K562 (cell line): ENCODE measurements at regions not wholly inside any gene's neighbourhood (a gene's known extent, or its start where the extent isn't known, plus 50 kb on each side); places are given as distances from the start of the nearest gene placed in this dataset.

Experiments used
- ATAC-seq: fragments of 200-7000 bp; cut with Tn5 transposase; 3 replicates; pipeline ENCODE4 v1.9.1; 2020; ENCODE audit warnings: moderate library complexity
- BruUV-seq: library from RNA; stranded (reverse); fragments of 400-500 nt; replicated peaks from 2 replicates; lab custom pipeline; 2021; lab: Mats Ljungman, UMichigan
- CTCF ChIA-PET: fragments of 300-600 bp; formaldehyde crosslinking; extraction: SDS; loops from one replicate; lab custom pipeline; 2021; ENCODE audit warnings: low intra/inter-chr PET ratio; lab: Yijun Ruan, JAX
- POLR2A ChIA-PET: fragments of 300-600, 350-650 bp; sonication (Branson Sonifier 250); formaldehyde crosslinking; extraction: SDS; loops from one replicate; lab custom pipeline; 2021; ENCODE audit warnings: antibody characterized with exemption, inconsistent platforms; lab: Yijun Ruan, JAX
- DNase-seq, 4 experiments: peaks; one replicate each; pipeline versions ENCODE4 v3.0.0 to v3.0.0-alpha.2; 2011 to 2018; ENCODE audit warnings: low spot score in 3 of 4, mixed read lengths in 3 of 4; ENCODE audit errors: extremely low read depth in 1 of 4
- FAIRE-seq: peaks from 2 replicates; lab custom pipeline; 2011; peaks lifted over from hg19 to GRCh38; lab: Jason Lieb, UNC
- H2AFZ ChIP-seq: 2 replicates; pipeline ENCODE4 v1.6.0; 2011; ENCODE audit warnings: low read depth, low read length, control low read depth, inconsistent platforms
- H3K27ac ChIP-seq: fragments of 200-600 bp; 3 replicates; pipeline ENCODE4 v1.8.0; 2011; ENCODE audit warnings: low read depth, mild to moderate bottlenecking, control low read depth, inconsistent platforms, low read length, moderate library complexity, mixed read lengths; ENCODE audit errors: extremely low read depth
- H3K27me3 ChIP-seq, 2 experiments: fragments of 300-600 bp in 1 of 2; 2 replicates in 1 of 2; 3 replicates in 1 of 2; pipeline versions ENCODE4 v1.6.0 to v1.8.0; 2011; ENCODE audit warnings: inconsistent platforms in 2 of 2, low read length in 2 of 2, mild to moderate bottlenecking in 1 of 2, mixed read lengths in 1 of 2, moderate library complexity in 1 of 2; ENCODE audit not compliant: control insufficient read depth in 2 of 2, insufficient read depth in 2 of 2
- H3K36me3 ChIP-seq: fragments of 300-600 bp; 3 replicates; pipeline ENCODE4 v1.8.0; 2011; ENCODE audit warnings: mild to moderate bottlenecking, low read length, inconsistent platforms; ENCODE audit not compliant: control insufficient read depth, insufficient read depth
- H3K4me1 ChIP-seq, 2 experiments: fragments of 200-600 bp in 1 of 2; replicated peaks in 1 of 2; 2 replicates in 1 of 2; 3 replicates in 1 of 2; pipeline versions ENCODE4 v1.5.1 to v1.8.0; 2011; ENCODE audit warnings: inconsistent platforms in 2 of 2, low read length in 2 of 2, mild to moderate bottlenecking in 1 of 2, mixed read lengths in 1 of 2, moderate library complexity in 1 of 2; ENCODE audit not compliant: control insufficient read depth in 2 of 2, insufficient read depth in 2 of 2
- H3K4me2 ChIP-seq: 2 replicates; pipeline ENCODE4 v1.6.1; 2011; ENCODE audit warnings: low read length, control low read depth, inconsistent platforms, mixed read lengths; ENCODE audit not compliant: insufficient read depth
- H3K4me3 ChIP-seq: fragments of 200-600 bp; sonication (generic), shearing (Covaris generic); 2 replicates; pipeline ENCODE4 v1.5.1; 2016; ENCODE audit warnings: control low read depth, inconsistent platforms
- H3K79me2 ChIP-seq: fragments of 200-600 bp; 3 replicates; pipeline ENCODE4 v1.8.0; 2011; ENCODE audit warnings: low read length, inconsistent platforms; ENCODE audit not compliant: control insufficient read depth, insufficient read depth
- H3K9ac ChIP-seq, 2 experiments: 2 replicates each; pipeline versions ENCODE4 v1.6.0 to v1.6.1; 2011; ENCODE audit warnings: low read depth in 2 of 2, low read length in 2 of 2, control low read depth in 1 of 2, inconsistent platforms in 1 of 2, mild to moderate bottlenecking in 1 of 2, mixed read lengths in 1 of 2; ENCODE audit not compliant: insufficient read depth in 1 of 2
- H3K9me1 ChIP-seq: one replicate; pipeline ENCODE4 v1.6.0; 2011; ENCODE audit warnings: inconsistent platforms, mild to moderate bottlenecking, low read length, moderate library complexity; ENCODE audit not compliant: control insufficient read depth, insufficient read depth
- H3K9me3 ChIP-seq: replicated peaks from 2 replicates; pipeline ENCODE4 v1.5.1; 2011; ENCODE audit warnings: low read depth, low read length, inconsistent platforms; ENCODE audit not compliant: control insufficient read depth, insufficient read depth
- H4K20me1 ChIP-seq: replicated peaks from 2 replicates; pipeline ENCODE4 v1.6.1; 2011; ENCODE audit warnings: low read length, inconsistent platforms, mixed read lengths; ENCODE audit not compliant: control insufficient read depth, insufficient read depth
- ARID1B ChIP-seq: fragments of 450-650 bp; IDR thresholded peaks from 2 replicates; pipeline ENCODE4 v1.6.1; 2016; ENCODE audit warnings: antibody characterized with exemption, mild to moderate bottlenecking, inconsistent platforms
- MBD2 ChIP-seq: sonication (generic); IDR thresholded peaks from 2 replicates; pipeline ENCODE4 v1.6.1; 2016; ENCODE audit warnings: low read depth, borderline replicate concordance
- PTBP1 ChIP-seq: fragments of 200-400 bp; formaldehyde crosslinking; IDR thresholded peaks from 2 replicates; pipeline ENCODE4 v1.6.1; 2017; ENCODE audit warnings: low read depth, low read length
- RBM17 ChIP-seq: fragments of 200-400 bp; formaldehyde crosslinking; IDR thresholded peaks from 2 replicates; pipeline ENCODE4 v1.6.1; 2017; ENCODE audit warnings: low read depth, mild to moderate bottlenecking, low read length, borderline replicate concordance
- THRAP3 ChIP-seq: fragments of 450-650 bp; IDR thresholded peaks from 2 replicates; pipeline ENCODE4 v1.6.1; 2016; ENCODE audit warnings: mild to moderate bottlenecking, inconsistent platforms, borderline replicate concordance
- ZNF175 ChIP-seq: fragments of 200-800 bp; sonication (Bioruptor generic); IDR thresholded peaks from 2 replicates; pipeline ENCODE4 v1.6.1; 2016; ENCODE audit warnings: low read depth, mild to moderate bottlenecking, missing genetic modification characterization, missing compliant biosample characterization
- WGBS: fragments of 100-300 bp; shearing (Covaris generic); methylation state at CpG from one replicate; pipeline ENCODE4 v1.1.6; 2016; ENCODE audit warnings: low coverage, mixed read lengths; ENCODE audit not compliant: insufficient coverage; ENCODE audit errors: missing lambda C conversion rate; 5-methylcytosine and 5-hydroxymethylcytosine counted together
- in situ Hi-C: fragments of 300-500 bp; cut with MboI; formaldehyde crosslinking; loops from 4 replicates; pipeline ENCODE4 v1.15.0; 2018; ENCODE audit warnings: inconsistent platforms, mixed read lengths
- intact Hi-C: fragments of 100-400 bp; cut with micrococcal nuclease; formaldehyde crosslinking; loops from 2 replicates; pipeline ENCODE4 v1.14.2; 2022
- TF ChIP-seq, protein P1 (sequence below): sonication (generic); formaldehyde crosslinking; IDR thresholded peaks from 2 replicates; pipeline ENCODE4 v1.8.0; 2022; ENCODE audit warnings: missing genetic modification reagents, mild to moderate bottlenecking, borderline replicate concordance
- TF ChIP-seq, protein P2 (sequence below): sonication (generic); formaldehyde crosslinking; IDR thresholded peaks from 2 replicates; pipeline ENCODE4 v1.8.0; 2023; ENCODE audit warnings: mild to moderate bottlenecking, missing genetic modification reagents
- TF ChIP-seq, protein P3 (sequence below), 2 experiments: fragments of 250-450 bp in 1 of 2; fragments of 450-650 bp in 1 of 2; sonication (Bioruptor Pico) in 1 of 2; IDR thresholded peaks; 2 replicates each; pipeline versions ENCODE4 v1.6.1 to v1.8.0; 2016 to 2021; ENCODE audit warnings: mild to moderate bottlenecking in 2 of 2, moderate library complexity in 2 of 2, missing compliant biosample characterization in 1 of 2, missing genetic modification characterization in 1 of 2
- TF ChIP-seq, protein P4 (sequence below): sonication (generic); formaldehyde crosslinking; IDR thresholded peaks from 2 replicates; pipeline ENCODE4 v1.8.1; 2022; ENCODE audit warnings: missing genetic modification reagents

DNA sequence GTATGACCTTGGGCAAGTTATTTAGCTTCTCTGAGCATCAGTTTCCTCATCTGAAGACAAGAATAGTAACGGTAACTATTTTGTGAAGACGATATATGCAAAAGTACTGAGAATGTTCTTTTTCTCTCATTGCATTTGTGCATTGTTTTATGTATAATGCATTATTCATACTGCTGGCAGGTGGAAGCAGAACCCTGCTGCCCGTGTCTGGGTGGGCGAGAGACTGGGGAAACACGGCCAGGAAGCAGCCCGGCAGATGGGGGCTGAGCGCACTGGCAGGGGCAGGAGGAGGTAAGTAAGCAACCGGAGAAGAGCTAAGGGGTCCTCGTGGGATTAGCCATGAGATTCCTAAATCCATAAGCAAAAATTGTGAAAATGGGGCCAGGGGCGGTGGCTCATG, 115.8 kb upstream of the MED13L start:
- BruUV-seq = no TSS peak
- H3K79me2 ChIP-seq = no peaks in the 10 kb centered on the region
- in situ Hi-C loops (no loop called here), intact Hi-C loops (no loop called here)
- no peaks in the 10 kb centered on the region; a peak in 2 of 5 replicates for H3K4me1 ChIP-seq
- H3K9me1 ChIP-seq = no peaks in the 10 kb centered on the region
- H3K4me3 ChIP-seq = no peak overlapping the region
- 56% methylated on average over 10 of the region's 10 CpGs for WGBS
- CTCF ChIA-PET = no interaction called here
- H3K9ac ChIP-seq = no peak overlapping the region
- no peaks in the 10 kb centered on the region for H3K36me3 ChIP-seq
- H3K9me3 ChIP-seq = peaks cover 3% of the 10 kb centered on the region; the same call in 1 of the 2 replicates
- TF ChIP-seq, protein P1, sequence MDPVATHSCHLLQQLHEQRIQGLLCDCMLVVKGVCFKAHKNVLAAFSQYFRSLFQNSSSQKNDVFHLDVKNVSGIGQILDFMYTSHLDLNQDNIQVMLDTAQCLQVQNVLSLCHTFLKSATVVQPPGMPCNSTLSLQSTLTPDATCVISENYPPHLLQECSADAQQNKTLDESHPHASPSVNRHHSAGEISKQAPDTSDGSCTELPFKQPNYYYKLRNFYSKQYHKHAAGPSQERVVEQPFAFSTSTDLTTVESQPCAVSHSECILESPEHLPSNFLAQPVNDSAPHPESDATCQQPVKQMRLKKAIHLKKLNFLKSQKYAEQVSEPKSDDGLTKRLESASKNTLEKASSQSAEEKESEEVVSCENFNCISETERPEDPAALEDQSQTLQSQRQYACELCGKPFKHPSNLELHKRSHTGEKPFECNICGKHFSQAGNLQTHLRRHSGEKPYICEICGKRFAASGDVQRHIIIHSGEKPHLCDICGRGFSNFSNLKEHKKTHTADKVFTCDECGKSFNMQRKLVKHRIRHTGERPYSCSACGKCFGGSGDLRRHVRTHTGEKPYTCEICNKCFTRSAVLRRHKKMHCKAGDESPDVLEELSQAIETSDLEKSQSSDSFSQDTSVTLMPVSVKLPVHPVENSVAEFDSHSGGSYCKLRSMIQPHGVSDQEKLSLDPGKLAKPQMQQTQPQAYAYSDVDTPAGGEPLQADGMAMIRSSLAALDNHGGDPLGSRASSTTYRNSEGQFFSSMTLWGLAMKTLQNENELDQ (CRISPR knock-in tag) = no peak
- TF ChIP-seq, protein P2, sequence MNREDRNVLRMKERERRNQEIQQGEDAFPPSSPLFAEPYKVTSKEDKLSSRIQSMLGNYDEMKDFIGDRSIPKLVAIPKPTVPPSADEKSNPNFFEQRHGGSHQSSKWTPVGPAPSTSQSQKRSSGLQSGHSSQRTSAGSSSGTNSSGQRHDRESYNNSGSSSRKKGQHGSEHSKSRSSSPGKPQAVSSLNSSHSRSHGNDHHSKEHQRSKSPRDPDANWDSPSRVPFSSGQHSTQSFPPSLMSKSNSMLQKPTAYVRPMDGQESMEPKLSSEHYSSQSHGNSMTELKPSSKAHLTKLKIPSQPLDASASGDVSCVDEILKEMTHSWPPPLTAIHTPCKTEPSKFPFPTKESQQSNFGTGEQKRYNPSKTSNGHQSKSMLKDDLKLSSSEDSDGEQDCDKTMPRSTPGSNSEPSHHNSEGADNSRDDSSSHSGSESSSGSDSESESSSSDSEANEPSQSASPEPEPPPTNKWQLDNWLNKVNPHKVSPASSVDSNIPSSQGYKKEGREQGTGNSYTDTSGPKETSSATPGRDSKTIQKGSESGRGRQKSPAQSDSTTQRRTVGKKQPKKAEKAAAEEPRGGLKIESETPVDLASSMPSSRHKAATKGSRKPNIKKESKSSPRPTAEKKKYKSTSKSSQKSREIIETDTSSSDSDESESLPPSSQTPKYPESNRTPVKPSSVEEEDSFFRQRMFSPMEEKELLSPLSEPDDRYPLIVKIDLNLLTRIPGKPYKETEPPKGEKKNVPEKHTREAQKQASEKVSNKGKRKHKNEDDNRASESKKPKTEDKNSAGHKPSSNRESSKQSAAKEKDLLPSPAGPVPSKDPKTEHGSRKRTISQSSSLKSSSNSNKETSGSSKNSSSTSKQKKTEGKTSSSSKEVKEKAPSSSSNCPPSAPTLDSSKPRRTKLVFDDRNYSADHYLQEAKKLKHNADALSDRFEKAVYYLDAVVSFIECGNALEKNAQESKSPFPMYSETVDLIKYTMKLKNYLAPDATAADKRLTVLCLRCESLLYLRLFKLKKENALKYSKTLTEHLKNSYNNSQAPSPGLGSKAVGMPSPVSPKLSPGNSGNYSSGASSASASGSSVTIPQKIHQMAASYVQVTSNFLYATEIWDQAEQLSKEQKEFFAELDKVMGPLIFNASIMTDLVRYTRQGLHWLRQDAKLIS (CRISPR knock-in tag) = no peak
- no peak for TF ChIP-seq THRAP3
- no peak for TF ChIP-seq PTBP1
- no peak for TF ChIP-seq RBM17
- no peak for TF ChIP-seq ZNF175
- TF ChIP-seq ARID1B = no peak
- no peak for TF ChIP-seq MBD2
- TF ChIP-seq, protein P3, sequence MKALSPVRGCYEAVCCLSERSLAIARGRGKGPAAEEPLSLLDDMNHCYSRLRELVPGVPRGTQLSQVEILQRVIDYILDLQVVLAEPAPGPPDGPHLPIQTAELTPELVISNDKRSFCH (CRISPR knock-in tag; IDR thresholded peaks at IDR 0.05) = no peak
- TF ChIP-seq, protein P3 (tag; IDR thresholded peaks at IDR 0.05) = no peak
- TF ChIP-seq, protein P4, sequence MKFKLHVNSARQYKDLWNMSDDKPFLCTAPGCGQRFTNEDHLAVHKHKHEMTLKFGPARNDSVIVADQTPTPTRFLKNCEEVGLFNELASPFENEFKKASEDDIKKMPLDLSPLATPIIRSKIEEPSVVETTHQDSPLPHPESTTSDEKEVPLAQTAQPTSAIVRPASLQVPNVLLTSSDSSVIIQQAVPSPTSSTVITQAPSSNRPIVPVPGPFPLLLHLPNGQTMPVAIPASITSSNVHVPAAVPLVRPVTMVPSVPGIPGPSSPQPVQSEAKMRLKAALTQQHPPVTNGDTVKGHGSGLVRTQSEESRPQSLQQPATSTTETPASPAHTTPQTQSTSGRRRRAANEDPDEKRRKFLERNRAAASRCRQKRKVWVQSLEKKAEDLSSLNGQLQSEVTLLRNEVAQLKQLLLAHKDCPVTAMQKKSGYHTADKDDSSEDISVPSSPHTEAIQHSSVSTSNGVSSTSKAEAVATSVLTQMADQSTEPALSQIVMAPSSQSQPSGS = no peak
- TF ChIP-seq, all 486 proteins: peak for 0
- FAIRE-seq (no peak), ATAC-seq (no peak), DNase-seq (no peak)
- POLR2A ChIA-PET = interaction anchor here (0.6 to 1.5 kb wide), 3 partner anchors 20 to 167 kb away, joined by 3 to 4 read pairs (median 3); no protein-coding TSS in a partner anchor
- Histone ChIP-seq H2AFZ (no peak overlapping the region), H3K27ac (no peak overlapping the region), H4K20me1 (no peaks in the 10 kb centered on the region), H3K4me2 (no peak overlapping the region), H3K27me3 (no peaks in the 10 kb centered on the region)
